Esophagus muscularis mucosa (tissue), 4 donors: ENCODE measurements at regions not wholly inside any gene's neighbourhood (a gene's known extent, or its start where the extent isn't known, plus 50 kb on each side); places are given as distances from the start of the nearest gene placed in this dataset.

Source experiments
- DNase-seq: peaks from one replicate; pipeline ENCODE4 v3.0.0-alpha.2; 2017; ENCODE audit errors: extremely low spot score
- H3K27ac ChIP-seq, 4 donors: fragments of 200-600 bp; sonication (generic); replicated peaks in 1 of 4; 1 replicate in 3 of 4; 2 replicates in 1 of 4; pipeline ENCODE4 v1.5.1; 2016 to 2019; ENCODE audit warnings: mild to moderate bottlenecking in 1 of 4
- H3K27me3 ChIP-seq, 4 donors: fragments of 200-600 bp; sonication (generic); one replicate each; pipeline versions ENCODE4 v1.5.1 to v1.6.0; 2016 to 2019
- H3K36me3 ChIP-seq, 4 donors: fragments of 200-600 bp; sonication (generic); one replicate each; pipeline ENCODE4 v1.5.1; 2016 to 2019
- H3K4me1 ChIP-seq, 4 donors: fragments of 200-600 bp; sonication (generic); one replicate each; pipeline ENCODE4 v1.5.1; 2016 to 2019
- H3K4me3 ChIP-seq, 4 donors: fragments of 200-600 bp; sonication (generic); 1 replicate in 2 of 4; 2 replicates in 2 of 4; pipeline ENCODE4 v1.5.1; 2016 to 2019; ENCODE audit warnings: mild to moderate bottlenecking in 4 of 4, moderate library complexity in 1 of 4
- H3K9me3 ChIP-seq, 4 donors: fragments of 200-600 bp; sonication (generic); 1 replicate in 3 of 4; 2 replicates in 1 of 4; pipeline ENCODE4 v1.5.1; 2016 to 2019
- EP300 ChIP-seq: sonication (generic); formaldehyde crosslinking; IDR thresholded peaks from one replicate; pipeline ENCODE4 v1.6.1; 2017; ENCODE audit warnings: antibody characterized with exemption
- POLR2A ChIP-seq: fragments of 450-650 bp; IDR thresholded peaks from one replicate; pipeline ENCODE4 v1.6.1; 2017; ENCODE audit warnings: antibody characterized with exemption, moderate library complexity, mild to moderate bottlenecking, low read depth
- POLR2AphosphoS5 ChIP-seq, 2 donors: sonication (generic); formaldehyde crosslinking; IDR thresholded peaks; one replicate each; pipeline ENCODE4 v1.6.1; 2017; ENCODE audit warnings: antibody characterized with exemption in 2 of 2
- WGBS: methylation state at CpG from one replicate; pipeline ENCODE4 v1.1.5; 2018; 5-methylcytosine and 5-hydroxymethylcytosine counted together
- intact Hi-C: fragments of 100-400 bp; cut with DNase I; formaldehyde crosslinking; loops from one replicate; pipeline ENCODE4 v1.15.1; 2023
- TF ChIP-seq, protein P1 (sequence below), 3 experiments: fragments of 200-600 bp in 2 of 3; fragments of 450-650 bp in 1 of 3; sonication (generic) in 2 of 3; IDR thresholded peaks; one replicate each; pipeline ENCODE4 v1.5.1; 2017 to 2019; ENCODE audit warnings: antibody characterized with exemption in 3 of 3, mild to moderate bottlenecking in 2 of 3, moderate library complexity in 1 of 3

DNA sequence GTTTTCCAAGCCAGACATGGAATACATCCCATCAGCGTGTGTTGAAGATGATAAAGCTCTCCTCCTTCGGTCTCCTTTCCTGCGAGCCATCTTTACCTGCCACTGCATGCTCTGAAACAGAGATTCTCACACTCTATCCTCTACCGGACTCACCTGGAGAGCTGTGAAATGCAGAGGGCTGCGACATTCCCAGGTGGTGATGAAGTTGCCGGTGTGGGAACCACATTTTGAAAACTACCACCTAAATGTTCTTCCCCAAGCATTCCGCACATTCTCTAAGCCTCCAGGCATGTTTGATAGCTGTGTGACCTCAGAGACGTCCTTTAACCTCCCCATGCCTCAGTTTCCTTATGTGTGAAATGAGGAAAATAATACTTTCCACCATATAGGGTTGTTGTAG, 226.2 kb upstream of the RAB6C start:
- H3K36me3 ChIP-seq: no peaks in the 10 kb centered on the region
- TF ChIP-seq EP300 (no peak), POLR2AphosphoS5 (IDR thresholded peaks at IDR 0.05) (no peak), POLR2A (no peak)
- TF ChIP-seq, protein P1, sequence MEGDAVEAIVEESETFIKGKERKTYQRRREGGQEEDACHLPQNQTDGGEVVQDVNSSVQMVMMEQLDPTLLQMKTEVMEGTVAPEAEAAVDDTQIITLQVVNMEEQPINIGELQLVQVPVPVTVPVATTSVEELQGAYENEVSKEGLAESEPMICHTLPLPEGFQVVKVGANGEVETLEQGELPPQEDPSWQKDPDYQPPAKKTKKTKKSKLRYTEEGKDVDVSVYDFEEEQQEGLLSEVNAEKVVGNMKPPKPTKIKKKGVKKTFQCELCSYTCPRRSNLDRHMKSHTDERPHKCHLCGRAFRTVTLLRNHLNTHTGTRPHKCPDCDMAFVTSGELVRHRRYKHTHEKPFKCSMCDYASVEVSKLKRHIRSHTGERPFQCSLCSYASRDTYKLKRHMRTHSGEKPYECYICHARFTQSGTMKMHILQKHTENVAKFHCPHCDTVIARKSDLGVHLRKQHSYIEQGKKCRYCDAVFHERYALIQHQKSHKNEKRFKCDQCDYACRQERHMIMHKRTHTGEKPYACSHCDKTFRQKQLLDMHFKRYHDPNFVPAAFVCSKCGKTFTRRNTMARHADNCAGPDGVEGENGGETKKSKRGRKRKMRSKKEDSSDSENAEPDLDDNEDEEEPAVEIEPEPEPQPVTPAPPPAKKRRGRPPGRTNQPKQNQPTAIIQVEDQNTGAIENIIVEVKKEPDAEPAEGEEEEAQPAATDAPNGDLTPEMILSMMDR (IDR thresholded peaks at IDR 0.05): no peak
- no peaks in the 10 kb centered on the region for H3K27me3 ChIP-seq
- H3K4me1 ChIP-seq: peaks cover 0 to 12% (median 11%) of the 10 kb centered on the region in 4 donors
- no peak overlapping the region for H3K27ac ChIP-seq
- no peak overlapping the region for H3K4me3 ChIP-seq
- 88% methylated on average over 8 of the region's 8 CpGs for WGBS
- intact Hi-C loops: loop anchor here (10.0 kb wide), 1 partner anchor 172 kb away; no protein-coding TSS in a partner anchor
- no peaks in the 10 kb centered on the region for H3K9me3 ChIP-seq
- DNase-seq: no peak

GRCh38 chr2:129754421-129754820, 225.0 kb upstream of the RAB6C start:
- WGBS: 95% methylated on average over 14 of the region's 14 CpGs
- no peak for DNase-seq
- intact Hi-C loops: loop anchor here (10.0 kb wide), 1 partner anchor 170 kb away; no protein-coding TSS in a partner anchor
- H3K36me3 ChIP-seq: no peaks in the 10 kb centered on the region
- TF ChIP-seq POLR2A (no peak), EP300 (no peak), POLR2AphosphoS5 (IDR thresholded peaks at IDR 0.05) (no peak)
- TF ChIP-seq, protein P1 (IDR thresholded peaks at IDR 0.05): no peak
- H3K27ac ChIP-seq: no peak overlapping the region
- H3K9me3 ChIP-seq: no peaks in the 10 kb centered on the region
- H3K4me3 ChIP-seq: no peak overlapping the region
- peaks cover 0 to 22% (median 19%) of the 10 kb centered on the region in 4 donors for H3K4me1 ChIP-seq
- H3K27me3 ChIP-seq: no peaks in the 10 kb centered on the region

GRCh38 chr2:129754831-129755230, 224.6 kb upstream of the RAB6C start:
- DNase-seq: no peak
- Histone ChIP-seq H3K4me3 (no peak overlapping the region), H3K27me3 (no peaks in the 10 kb centered on the region), H3K36me3 (no peaks in the 10 kb centered on the region), H3K27ac (no peak overlapping the region), H3K4me1 (peaks cover 0 to 22% (median 19%) of the 10 kb centered on the region in 4 donors), H3K9me3 (no peaks in the 10 kb centered on the region)
- intact Hi-C loops: loop anchor here (10.0 kb wide), 1 partner anchor 170 kb away; no protein-coding TSS in a partner anchor
- 93% methylated on average over 5 of the region's 6 CpGs for WGBS
- TF ChIP-seq POLR2AphosphoS5 (IDR thresholded peaks at IDR 0.05) (no peak), POLR2A (no peak), EP300 (no peak)
- TF ChIP-seq, protein P1 (IDR thresholded peaks at IDR 0.05): no peak

DNA sequence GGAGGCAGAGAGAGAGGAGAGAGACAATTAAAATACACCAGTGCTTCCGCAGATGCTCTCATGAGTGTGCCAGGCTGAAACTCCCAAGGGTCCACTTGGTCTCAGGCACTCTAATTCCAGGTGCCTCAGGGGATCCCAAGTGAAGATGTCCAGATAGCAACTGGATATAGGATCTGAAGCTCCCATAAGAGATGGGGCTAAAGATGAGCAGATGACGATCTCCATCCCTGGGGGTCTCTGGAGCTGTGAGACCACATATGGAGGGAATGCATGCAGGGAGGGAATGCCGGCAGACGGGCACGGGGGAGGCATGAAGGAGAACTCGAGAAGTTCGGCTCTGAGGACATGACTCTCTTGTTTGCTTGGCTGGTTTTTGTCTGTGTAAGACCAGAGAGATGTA, 223.7 kb upstream of the RAB6C start:
- intact Hi-C loops: loop anchor here (10.0 kb wide), 1 partner anchor 169 kb away; no protein-coding TSS in a partner anchor
- H3K9me3 ChIP-seq: no peaks in the 10 kb centered on the region
- WGBS: 97% methylated on average over 7 of the region's 7 CpGs
- no peak for DNase-seq
- TF ChIP-seq POLR2AphosphoS5 (IDR thresholded peaks at IDR 0.05) (no peak), POLR2A (no peak), EP300 (no peak)
- TF ChIP-seq, protein P1 (IDR thresholded peaks at IDR 0.05): no peak
- H3K27me3 ChIP-seq: no peaks in the 10 kb centered on the region
- peaks cover 0 to 22% (median 19%) of the 10 kb centered on the region in 4 donors for H3K4me1 ChIP-seq
- no peak overlapping the region for H3K4me3 ChIP-seq
- no peaks in the 10 kb centered on the region for H3K36me3 ChIP-seq
- no peak overlapping the region for H3K27ac ChIP-seq

GRCh38 chr2:129756276-129756675, 223.2 kb upstream of the RAB6C start:
- Histone ChIP-seq H3K4me3 (no peak overlapping the region), H3K27ac (no peak overlapping the region), H3K27me3 (no peaks in the 10 kb centered on the region), H3K36me3 (no peaks in the 10 kb centered on the region), H3K9me3 (no peaks in the 10 kb centered on the region), H3K4me1 (peaks cover 0 to 22% (median 19%) of the 10 kb centered on the region in 4 donors)
- intact Hi-C loops: loop anchor here (10.0 kb wide), 1 partner anchor 169 kb away; no protein-coding TSS in a partner anchor
- no peak for TF ChIP-seq POLR2A
- WGBS: 95% methylated on average over 7 of the region's 7 CpGs
- no peak for DNase-seq
